SK-N-SH treated with all-trans-retinoic acid at 6 μM for 48 hours (cell line): ENCODE measurements at regions not wholly inside any gene's neighbourhood (a gene's known extent, or its start where the extent isn't known, plus 50 kb on each side); places are given as distances from the start of the nearest gene placed in this dataset.

ENCODE experiments used
- ATAC-seq: fragments of 200-7000 bp; cut with Tn5 transposase; 3 replicates; pipeline ENCODE4 v1.9.1; 2020; ENCODE audit warnings: mild to moderate bottlenecking, moderate library complexity
- BACH2 ChIP-seq: fragments of 250-450 bp; sonication (Bioruptor Pico); IDR thresholded peaks from 2 replicates; pipeline ENCODE4 v1.9.0; 2021; ENCODE audit warnings: mild to moderate bottlenecking, borderline replicate concordance
- CSDC2 ChIP-seq: fragments of 250-450 bp; sonication (Bioruptor Pico); IDR thresholded peaks from 2 replicates; pipeline ENCODE4 v1.5.0; 2020; ENCODE audit warnings: mild to moderate bottlenecking, moderate library complexity
- ESRRG ChIP-seq: fragments of 250-450 bp; sonication (Bioruptor Pico); IDR thresholded peaks from 2 replicates; pipeline ENCODE4 v1.6.1; 2021; ENCODE audit warnings: mild to moderate bottlenecking
- ISL1 ChIP-seq: fragments of 250-450 bp; sonication (Bioruptor Pico); IDR thresholded peaks from 2 replicates; pipeline ENCODE4 v2.1.2; 2022; ENCODE audit warnings: mild to moderate bottlenecking, moderate library complexity
- OSR1 ChIP-seq: fragments of 250-450 bp; sonication (Bioruptor Pico); IDR thresholded peaks from 2 replicates; pipeline ENCODE4 v1.8.0; 2022; ENCODE audit warnings: moderate library complexity, mild to moderate bottlenecking, inconsistent platforms
- PATZ1 ChIP-seq: fragments of 250-450 bp; sonication (Bioruptor Pico); IDR thresholded peaks from 2 replicates; pipeline ENCODE4 v1.8.0; 2020; ENCODE audit warnings: mild to moderate bottlenecking, moderate library complexity, borderline replicate concordance
- PPARA ChIP-seq: fragments of 250-450 bp; sonication (Bioruptor Pico); IDR thresholded peaks from 2 replicates; pipeline ENCODE4 v1.5.0; 2020; ENCODE audit warnings: mild to moderate bottlenecking, borderline replicate concordance
- SNAI2 ChIP-seq: fragments of 250-450 bp; sonication (Bioruptor Pico); IDR thresholded peaks from 2 replicates; pipeline ENCODE4 v1.5.0; 2020; ENCODE audit warnings: mild to moderate bottlenecking, moderate library complexity
- TCF4 ChIP-seq: fragments of 250-450 bp; sonication (Bioruptor Pico); IDR thresholded peaks from 2 replicates; pipeline ENCODE4 v1.8.0; 2021; ENCODE audit warnings: mild to moderate bottlenecking, moderate library complexity, borderline replicate concordance
- TOX ChIP-seq: fragments of 250-450 bp; sonication (Bioruptor Pico); IDR thresholded peaks from 2 replicates; pipeline ENCODE4 v1.8.0; 2021; ENCODE audit warnings: mild to moderate bottlenecking, moderate library complexity, borderline replicate concordance
- ZC3H10 ChIP-seq: fragments of 250-450 bp; sonication (Bioruptor Pico); IDR thresholded peaks from 2 replicates; pipeline ENCODE4 v1.5.1; 2021; ENCODE audit warnings: mild to moderate bottlenecking, moderate library complexity
- ZFP3 ChIP-seq: fragments of 250-450 bp; sonication (Bioruptor Pico); IDR thresholded peaks from 2 replicates; pipeline ENCODE4 v1.5.0; 2020; ENCODE audit warnings: mild to moderate bottlenecking, moderate library complexity
- ZFP30 ChIP-seq: fragments of 450-650 bp; formaldehyde crosslinking; IDR thresholded peaks from 2 replicates; pipeline ENCODE4 v1.5.0; 2022; ENCODE audit warnings: mild to moderate bottlenecking, moderate library complexity
- ZNF565 ChIP-seq: fragments of 450-650 bp; formaldehyde crosslinking; conservative IDR thresholded peaks from 2 replicates; pipeline ENCODE4 v1.5.0; 2020; ENCODE audit warnings: low read depth, mild to moderate bottlenecking, moderate library complexity
- ZNF70 ChIP-seq: fragments of 450-650 bp; formaldehyde crosslinking; IDR thresholded peaks from 2 replicates; pipeline ENCODE4 v1.5.0; 2020; ENCODE audit warnings: mild to moderate bottlenecking, moderate library complexity
- ZNF8 ChIP-seq: fragments of 450-650 bp; formaldehyde crosslinking; IDR thresholded peaks from 2 replicates; pipeline ENCODE4 v1.5.0; 2020; ENCODE audit warnings: mild to moderate bottlenecking, moderate library complexity
- TF ChIP-seq, protein P1 (sequence below): fragments of 250-450 bp; sonication (Bioruptor Pico); IDR thresholded peaks from 2 replicates; pipeline ENCODE4 v1.5.0; 2020; ENCODE audit warnings: mild to moderate bottlenecking, moderate library complexity
- TF ChIP-seq, protein P2 (sequence below): fragments of 250-450 bp; sonication (Bioruptor Pico); IDR thresholded peaks from 2 replicates; pipeline ENCODE4 v1.8.0; 2021; ENCODE audit warnings: low read depth, mild to moderate bottlenecking, moderate library complexity, borderline replicate concordance
- TF ChIP-seq, protein P3 (sequence below): fragments of 250-450 bp; sonication (Bioruptor Pico); IDR thresholded peaks from 2 replicates; pipeline ENCODE4 v1.5.1; 2020; ENCODE audit warnings: low read depth, mild to moderate bottlenecking, moderate library complexity

DNA sequence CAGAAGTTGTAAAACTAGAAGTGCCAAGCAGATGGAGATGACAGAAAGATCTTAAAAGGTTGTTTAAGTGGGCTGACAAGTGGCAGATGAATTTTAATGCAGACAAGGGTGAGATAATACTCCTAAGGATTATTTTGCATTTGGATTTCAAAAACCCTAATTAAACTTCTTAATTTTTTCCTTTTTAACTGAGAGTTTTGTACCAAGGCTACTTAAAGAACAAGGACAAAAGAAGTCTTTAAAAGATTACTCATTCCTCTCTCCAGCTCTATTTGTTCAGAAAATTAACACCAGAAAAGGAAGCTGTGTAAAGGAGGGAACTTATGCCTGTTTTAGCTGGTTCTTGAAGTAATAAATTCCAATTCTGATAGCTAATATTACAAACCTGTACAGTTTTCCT is 275.4 kb downstream of the ETNK1 start:
- no peak for ATAC-seq
- TF ChIP-seq ZNF8 (CRISPR knock-in tag) (no peak), PPARA (CRISPR knock-in tag) (no peak), TCF4 (CRISPR knock-in tag) (no peak), SNAI2 (CRISPR knock-in tag) (no peak), ISL1 (CRISPR knock-in tag) (no peak), ZNF70 (CRISPR knock-in tag) (no peak)
- TF ChIP-seq, protein P1, sequence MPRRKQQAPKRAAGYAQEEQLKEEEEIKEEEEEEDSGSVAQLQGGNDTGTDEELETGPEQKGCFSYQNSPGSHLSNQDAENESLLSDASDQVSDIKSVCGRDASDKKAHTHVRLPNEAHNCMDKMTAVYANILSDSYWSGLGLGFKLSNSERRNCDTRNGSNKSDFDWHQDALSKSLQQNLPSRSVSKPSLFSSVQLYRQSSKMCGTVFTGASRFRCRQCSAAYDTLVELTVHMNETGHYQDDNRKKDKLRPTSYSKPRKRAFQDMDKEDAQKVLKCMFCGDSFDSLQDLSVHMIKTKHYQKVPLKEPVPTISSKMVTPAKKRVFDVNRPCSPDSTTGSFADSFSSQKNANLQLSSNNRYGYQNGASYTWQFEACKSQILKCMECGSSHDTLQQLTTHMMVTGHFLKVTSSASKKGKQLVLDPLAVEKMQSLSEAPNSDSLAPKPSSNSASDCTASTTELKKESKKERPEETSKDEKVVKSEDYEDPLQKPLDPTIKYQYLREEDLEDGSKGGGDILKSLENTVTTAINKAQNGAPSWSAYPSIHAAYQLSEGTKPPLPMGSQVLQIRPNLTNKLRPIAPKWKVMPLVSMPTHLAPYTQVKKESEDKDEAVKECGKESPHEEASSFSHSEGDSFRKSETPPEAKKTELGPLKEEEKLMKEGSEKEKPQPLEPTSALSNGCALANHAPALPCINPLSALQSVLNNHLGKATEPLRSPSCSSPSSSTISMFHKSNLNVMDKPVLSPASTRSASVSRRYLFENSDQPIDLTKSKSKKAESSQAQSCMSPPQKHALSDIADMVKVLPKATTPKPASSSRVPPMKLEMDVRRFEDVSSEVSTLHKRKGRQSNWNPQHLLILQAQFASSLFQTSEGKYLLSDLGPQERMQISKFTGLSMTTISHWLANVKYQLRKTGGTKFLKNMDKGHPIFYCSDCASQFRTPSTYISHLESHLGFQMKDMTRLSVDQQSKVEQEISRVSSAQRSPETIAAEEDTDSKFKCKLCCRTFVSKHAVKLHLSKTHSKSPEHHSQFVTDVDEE (CRISPR knock-in tag) = no peak

DNA sequence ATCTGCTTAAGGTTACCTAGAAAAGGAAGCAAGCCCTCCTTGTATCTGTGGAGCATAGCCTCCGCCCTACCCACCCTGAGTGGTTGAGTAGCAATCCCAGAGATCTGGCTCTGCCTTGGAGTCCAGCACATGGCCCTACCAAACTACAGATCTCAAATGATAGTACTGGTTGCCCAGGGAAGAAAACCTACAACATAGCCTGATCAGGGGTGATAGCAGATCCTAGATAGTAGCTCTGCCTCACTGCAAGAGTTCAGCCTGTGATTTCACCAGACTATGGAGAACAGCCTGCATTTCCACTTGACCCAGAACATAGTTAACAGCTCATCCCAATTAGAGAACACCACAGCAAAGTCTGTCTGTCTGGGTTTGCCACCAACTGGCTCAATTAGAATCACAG is 279.5 kb downstream of the ETNK1 start:
- no peak for ATAC-seq
- TF ChIP-seq ZNF70 (CRISPR knock-in tag) (no peak), PPARA (CRISPR knock-in tag) (no peak), BACH2 (CRISPR knock-in tag) (no peak), CSDC2 (CRISPR knock-in tag) (no peak), SNAI2 (CRISPR knock-in tag) (no peak), OSR1 (no peak), ESRRG (no peak), TOX (CRISPR knock-in tag) (no peak), TCF4 (CRISPR knock-in tag) (no peak), ZFP30 (no peak)
- TF ChIP-seq, protein P2, sequence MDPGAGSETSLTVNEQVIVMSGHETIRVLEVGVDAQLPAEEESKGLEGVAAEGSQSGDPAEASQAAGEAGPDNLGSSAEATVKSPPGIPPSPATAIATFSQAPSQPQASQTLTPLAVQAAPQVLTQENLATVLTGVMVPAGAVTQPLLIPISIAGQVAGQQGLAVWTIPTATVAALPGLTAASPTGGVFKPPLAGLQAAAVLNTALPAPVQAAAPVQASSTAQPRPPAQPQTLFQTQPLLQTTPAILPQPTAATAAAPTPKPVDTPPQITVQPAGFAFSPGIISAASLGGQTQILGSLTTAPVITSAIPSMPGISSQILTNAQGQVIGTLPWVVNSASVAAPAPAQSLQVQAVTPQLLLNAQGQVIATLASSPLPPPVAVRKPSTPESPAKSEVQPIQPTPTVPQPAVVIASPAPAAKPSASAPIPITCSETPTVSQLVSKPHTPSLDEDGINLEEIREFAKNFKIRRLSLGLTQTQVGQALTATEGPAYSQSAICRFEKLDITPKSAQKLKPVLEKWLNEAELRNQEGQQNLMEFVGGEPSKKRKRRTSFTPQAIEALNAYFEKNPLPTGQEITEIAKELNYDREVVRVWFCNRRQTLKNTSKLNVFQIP (CRISPR knock-in tag) = no peak

- ATAC-seq = no peak
- no peak for TF ChIP-seq ZFP30
- no peak for TF ChIP-seq OSR1
- no peak for TF ChIP-seq ISL1 (CRISPR knock-in tag)
- TF ChIP-seq PPARA (CRISPR knock-in tag) = no peak
- TF ChIP-seq ZNF565 (CRISPR knock-in tag) = no peak
- TF ChIP-seq CSDC2 (CRISPR knock-in tag) = no peak
Observed at GRCh38 chr12:22916241-22916640, 291.3 kb downstream of the ETNK1 start.

- TF ChIP-seq PPARA (CRISPR knock-in tag) = no peak
- no peak for TF ChIP-seq TCF4 (CRISPR knock-in tag)
- no peak for TF ChIP-seq ESRRG
- no peak for TF ChIP-seq ZNF565 (CRISPR knock-in tag)
- TF ChIP-seq, protein P1 (CRISPR knock-in tag) = no peak
- no peak for TF ChIP-seq OSR1
- TF ChIP-seq ZNF8 (CRISPR knock-in tag) = no peak
- no peak for TF ChIP-seq PATZ1 (CRISPR knock-in tag)
- no peak for TF ChIP-seq SNAI2 (CRISPR knock-in tag)
- TF ChIP-seq CSDC2 (CRISPR knock-in tag) = no peak
- TF ChIP-seq ZFP30 = no peak
- no peak for TF ChIP-seq ZFP3 (CRISPR knock-in tag)
- no peak for TF ChIP-seq ISL1 (CRISPR knock-in tag)
- no peak for TF ChIP-seq TOX (CRISPR knock-in tag)
- TF ChIP-seq, protein P2 (CRISPR knock-in tag) = no peak
- no peak for TF ChIP-seq ZNF70 (CRISPR knock-in tag)
- no peak for TF ChIP-seq BACH2 (CRISPR knock-in tag)
- TF ChIP-seq, protein P3, sequence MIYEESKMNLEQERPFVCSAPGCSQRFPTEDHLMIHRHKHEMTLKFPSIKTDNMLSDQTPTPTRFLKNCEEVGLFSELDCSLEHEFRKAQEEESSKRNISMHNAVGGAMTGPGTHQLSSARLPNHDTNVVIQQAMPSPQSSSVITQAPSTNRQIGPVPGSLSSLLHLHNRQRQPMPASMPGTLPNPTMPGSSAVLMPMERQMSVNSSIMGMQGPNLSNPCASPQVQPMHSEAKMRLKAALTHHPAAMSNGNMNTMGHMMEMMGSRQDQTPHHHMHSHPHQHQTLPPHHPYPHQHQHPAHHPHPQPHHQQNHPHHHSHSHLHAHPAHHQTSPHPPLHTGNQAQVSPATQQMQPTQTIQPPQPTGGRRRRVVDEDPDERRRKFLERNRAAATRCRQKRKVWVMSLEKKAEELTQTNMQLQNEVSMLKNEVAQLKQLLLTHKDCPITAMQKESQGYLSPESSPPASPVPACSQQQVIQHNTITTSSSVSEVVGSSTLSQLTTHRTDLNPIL (CRISPR knock-in tag) = no peak
- TF ChIP-seq ZC3H10 (CRISPR knock-in tag) = no peak
- ATAC-seq = no peak
Observed at GRCh38 chr12:22916815-22917214, 291.8 kb downstream of the ETNK1 start.
